Trophoblast cell (in vitro differentiated cells and primary cell): ENCODE measurements at regions not wholly inside any gene's neighbourhood (a gene's known extent, or its start where the extent isn't known, plus 50 kb on each side); places are given as distances from the start of the nearest gene placed in this dataset.

Experiments used
- DNase-seq, 2 donors: peaks; one replicate each; pipeline ENCODE4 v3.0.0-alpha.2; 2016
- H2AFZ ChIP-seq: 2 replicates; pipeline ENCODE4 v1.6.1; 2013; ENCODE audit warnings: low read length, moderate library complexity, mild to moderate bottlenecking; ENCODE audit not compliant: insufficient read depth, poor library complexity
- H2AK5ac ChIP-seq: 2 replicates; pipeline ENCODE4 v1.6.1; 2013; ENCODE audit warnings: mild to moderate bottlenecking, low read length
- H2BK120ac ChIP-seq: 2 replicates; pipeline ENCODE4 v1.6.1; 2013; ENCODE audit warnings: low read length, mild to moderate bottlenecking, moderate library complexity; ENCODE audit not compliant: insufficient read depth, poor library complexity
- H2BK12ac ChIP-seq: 2 replicates; pipeline ENCODE4 v1.6.1; 2013; ENCODE audit warnings: mild to moderate bottlenecking, low read length, moderate library complexity
- H2BK5ac ChIP-seq: 2 replicates; pipeline ENCODE4 v1.6.1; 2013; ENCODE audit warnings: low read length, low read depth, moderate library complexity, mild to moderate bottlenecking; ENCODE audit not compliant: poor library complexity
- H3K14ac ChIP-seq: 2 replicates; pipeline ENCODE4 v1.6.1; 2013; ENCODE audit warnings: mild to moderate bottlenecking, low read length
- H3K18ac ChIP-seq: 2 replicates; pipeline ENCODE4 v1.6.1; 2013; ENCODE audit warnings: mild to moderate bottlenecking, low read length
- H3K23ac ChIP-seq: 2 replicates; pipeline ENCODE4 v1.6.1; 2013; ENCODE audit warnings: low read length
- H3K27ac ChIP-seq: 2 replicates; pipeline ENCODE4 v1.5.1; 2013; ENCODE audit warnings: low read depth, mild to moderate bottlenecking, inconsistent platforms, low read length, moderate library complexity
- H3K27me3 ChIP-seq: 2 replicates; pipeline ENCODE4 v1.6.1; 2013; ENCODE audit warnings: inconsistent platforms, mild to moderate bottlenecking, low read length, moderate library complexity; ENCODE audit not compliant: insufficient read depth
- H3K36me3 ChIP-seq, 2 experiments: 1 replicate in 1 of 2; 2 replicates in 1 of 2; pipeline ENCODE4 v1.6.1; 2013; ENCODE audit warnings: low read length in 2 of 2, mild to moderate bottlenecking in 2 of 2, moderate library complexity in 1 of 2; ENCODE audit not compliant: insufficient read depth in 2 of 2, control insufficient read depth in 1 of 2
- H3K4ac ChIP-seq: 2 replicates; pipeline ENCODE4 v1.6.1; 2013; ENCODE audit warnings: low read depth, mild to moderate bottlenecking, low read length, moderate library complexity
- H3K4me1 ChIP-seq, 2 experiments: 1 replicate in 1 of 2; 2 replicates in 1 of 2; pipeline ENCODE4 v1.6.1; 2013; ENCODE audit warnings: low read length in 2 of 2, mild to moderate bottlenecking in 2 of 2, moderate library complexity in 1 of 2; ENCODE audit not compliant: insufficient read depth in 2 of 2, control insufficient read depth in 1 of 2
- H3K4me2 ChIP-seq: 2 replicates; pipeline ENCODE4 v1.6.1; 2013; ENCODE audit warnings: inconsistent platforms, mild to moderate bottlenecking, low read length, moderate library complexity
- H3K4me3 ChIP-seq: 2 replicates; pipeline ENCODE4 v1.5.1; 2013; ENCODE audit warnings: mild to moderate bottlenecking, low read depth, low read length, inconsistent platforms
- H3K79me1 ChIP-seq: one replicate; pipeline ENCODE4 v1.6.1; 2013; ENCODE audit warnings: low read length
- H3K79me2 ChIP-seq: 2 replicates; pipeline ENCODE4 v1.6.1; 2013; ENCODE audit warnings: low read length, mild to moderate bottlenecking; ENCODE audit not compliant: control insufficient read depth, insufficient read depth, poor library complexity
- H3K9ac ChIP-seq: 2 replicates; pipeline ENCODE4 v1.6.1; 2013; ENCODE audit warnings: mild to moderate bottlenecking, low read length
- H3K9me3 ChIP-seq: 2 replicates; pipeline ENCODE4 v1.6.1; 2013; ENCODE audit warnings: low read depth, mild to moderate bottlenecking, control low read depth, inconsistent platforms, low read length; ENCODE audit not compliant: insufficient read depth
- H4K12ac ChIP-seq: 2 replicates; pipeline ENCODE4 v1.6.1; 2013; ENCODE audit warnings: low read depth, mild to moderate bottlenecking, low read length, moderate library complexity
- H4K8ac ChIP-seq: 2 replicates; pipeline ENCODE4 v1.6.1; 2013; ENCODE audit warnings: low read depth, mild to moderate bottlenecking, low read length, moderate library complexity
- H4K91ac ChIP-seq: one replicate; pipeline ENCODE4 v1.6.1; 2013; ENCODE audit warnings: low read depth, mild to moderate bottlenecking, low read length, moderate library complexity
- WGBS: extraction: QIAGEN DNeasy Blood & Tissue Kit; methylation state at CpG from one replicate; pipeline ENCODE4 v1.1.7; 2013; ENCODE audit warnings: missing lambda C conversion rate; ENCODE audit not compliant: insufficient read length, insufficient coverage; ENCODE audit errors: extremely low coverage; 5-methylcytosine and 5-hydroxymethylcytosine counted together

DNA sequence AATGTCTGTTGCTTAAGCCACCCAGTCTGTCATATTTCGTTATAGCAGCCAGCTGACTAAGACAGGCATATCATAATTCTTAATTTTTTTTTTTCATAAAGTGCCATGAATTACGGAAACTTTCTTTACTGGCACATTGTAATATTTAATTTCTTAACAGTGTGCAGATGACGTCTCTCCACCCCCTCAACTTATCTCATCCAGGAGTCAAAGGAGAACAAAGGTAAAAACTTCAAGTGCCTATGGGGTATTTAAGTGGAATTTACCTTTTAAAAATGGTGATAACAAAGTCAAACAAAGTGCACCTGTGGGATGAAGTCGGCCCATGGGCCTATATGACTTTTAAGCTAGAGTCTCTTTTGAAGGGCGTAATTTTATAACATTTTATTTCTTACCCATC is 539.4 kb downstream of the CDH9 start:
- no peak overlapping the region for H4K91ac ChIP-seq
- no peak overlapping the region for H3K23ac ChIP-seq
- no CpG with 5 or more reads among the region's 5 CpGs for WGBS
- no peaks in the 10 kb centered on the region for H3K79me2 ChIP-seq
- H2AFZ ChIP-seq: no peak overlapping the region
- H3K18ac ChIP-seq: no peak overlapping the region
- H3K4ac ChIP-seq: no peak overlapping the region
- no peak overlapping the region for H2AK5ac ChIP-seq
- H3K9me3 ChIP-seq: no peaks in the 10 kb centered on the region
- no peak for DNase-seq
- no peak overlapping the region for H3K4me3 ChIP-seq
- H3K9ac ChIP-seq: no peak overlapping the region
- no peak overlapping the region for H2BK12ac ChIP-seq
- H3K14ac ChIP-seq: no peak overlapping the region
- no peak overlapping the region for H3K4me2 ChIP-seq
- no peaks in the 10 kb centered on the region for H3K79me1 ChIP-seq
- no peak overlapping the region for H4K8ac ChIP-seq
- H3K27me3 ChIP-seq: no peaks in the 10 kb centered on the region
- no peaks in the 10 kb centered on the region for H3K4me1 ChIP-seq
- H4K12ac ChIP-seq: no peak overlapping the region
- no peaks in the 10 kb centered on the region for H3K36me3 ChIP-seq
- no peak overlapping the region for H2BK120ac ChIP-seq
- no peak overlapping the region for H3K27ac ChIP-seq
- no peak overlapping the region for H2BK5ac ChIP-seq

DNA sequence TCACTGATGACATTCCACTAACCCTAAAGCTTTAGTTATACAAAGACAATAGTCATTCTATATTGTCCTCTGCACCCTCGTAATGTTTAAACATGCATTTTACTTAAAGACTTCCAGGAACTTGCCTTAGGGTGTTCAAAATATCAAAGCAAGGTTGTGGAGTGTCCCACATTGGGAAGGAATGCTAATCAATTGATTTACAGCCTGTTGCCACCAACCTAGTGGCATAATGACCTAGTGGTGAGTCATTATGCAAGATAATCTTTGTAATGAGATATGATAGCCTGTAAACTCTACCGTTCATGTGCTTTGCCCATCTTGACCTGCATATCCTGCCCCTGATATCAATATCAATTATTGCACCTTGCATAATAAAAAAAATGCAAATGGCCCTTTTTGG is 542.9 kb downstream of the CDH9 start:
- no CpG with 5 or more reads among the region's 2 CpGs for WGBS
- Histone ChIP-seq H4K8ac (no peak overlapping the region), H3K18ac (no peak overlapping the region)

DNA sequence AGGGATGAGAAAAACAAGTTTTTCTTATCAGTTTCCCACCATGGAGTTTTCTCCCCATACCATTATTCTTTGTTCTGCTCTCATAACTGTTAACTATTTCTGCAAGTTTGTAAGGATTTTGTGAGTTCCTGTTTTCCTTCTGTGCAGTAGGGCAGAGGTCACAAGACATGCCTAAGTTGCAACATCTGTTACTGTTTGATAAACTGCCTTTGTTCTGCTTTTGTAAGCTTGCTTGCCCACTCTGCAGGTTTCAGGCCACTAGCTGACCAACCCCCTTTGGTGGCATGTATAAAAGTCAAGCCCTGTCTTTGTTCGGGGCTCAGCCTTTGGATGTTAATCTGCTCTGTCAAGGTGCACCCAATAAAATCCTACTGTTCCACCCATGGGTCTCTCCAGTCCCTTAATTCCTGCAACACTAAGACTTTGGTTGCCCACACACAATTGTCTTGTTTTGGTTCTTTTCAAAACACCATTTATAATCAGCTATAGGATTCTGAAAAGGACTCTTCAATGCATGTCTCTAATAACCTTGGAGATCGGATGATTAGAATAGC is 545.4 kb downstream of the CDH9 start:
- no peak overlapping the region for H4K8ac ChIP-seq
- no peak overlapping the region for H4K12ac ChIP-seq
- no peaks in the 10 kb centered on the region for H3K79me1 ChIP-seq
- no peak overlapping the region for H2BK5ac ChIP-seq
- H3K36me3 ChIP-seq: no peaks in the 10 kb centered on the region
- no peak overlapping the region for H2AK5ac ChIP-seq
- H2BK120ac ChIP-seq: no peak overlapping the region
- H3K23ac ChIP-seq: no peak overlapping the region
- DNase-seq: no peak
- WGBS: no CpG with 5 or more reads among the region's 2 CpGs
- no peak overlapping the region for H3K27ac ChIP-seq
- H2AFZ ChIP-seq: no peak overlapping the region
- no peak overlapping the region for H3K9ac ChIP-seq
- H4K91ac ChIP-seq: no peak overlapping the region
- no peaks in the 10 kb centered on the region for H3K79me2 ChIP-seq
- H3K4me2 ChIP-seq: no peak overlapping the region
- no peaks in the 10 kb centered on the region for H3K9me3 ChIP-seq
- no peaks in the 10 kb centered on the region for H3K27me3 ChIP-seq
- no peak overlapping the region for H3K4ac ChIP-seq
- H2BK12ac ChIP-seq: no peak overlapping the region
- no peak overlapping the region for H3K4me3 ChIP-seq
- H3K18ac ChIP-seq: no peak overlapping the region
- no peaks in the 10 kb centered on the region for H3K4me1 ChIP-seq
- no peak overlapping the region for H3K14ac ChIP-seq

More for the DNA sequence above, 542.9 kb downstream of the CDH9 start:
- no peak overlapping the region for H2AK5ac ChIP-seq
- no peak overlapping the region for H3K4me3 ChIP-seq
- no peak overlapping the region for H2BK12ac ChIP-seq
- no peaks in the 10 kb centered on the region for H3K4me1 ChIP-seq
- no peaks in the 10 kb centered on the region for H3K79me1 ChIP-seq
- H3K9me3 ChIP-seq: no peaks in the 10 kb centered on the region
- H2BK5ac ChIP-seq: no peak overlapping the region
- H3K36me3 ChIP-seq: no peaks in the 10 kb centered on the region
- H3K79me2 ChIP-seq: no peaks in the 10 kb centered on the region
- H3K14ac ChIP-seq: no peak overlapping the region
- H2AFZ ChIP-seq: no peak overlapping the region
- H3K9ac ChIP-seq: no peak overlapping the region
- H3K27ac ChIP-seq: no peak overlapping the region
- no peak overlapping the region for H2BK120ac ChIP-seq
- no peak overlapping the region for H3K4ac ChIP-seq
- H3K23ac ChIP-seq: no peak overlapping the region
- no peak overlapping the region for H4K91ac ChIP-seq
- no peak for DNase-seq
- no peak overlapping the region for H3K4me2 ChIP-seq
- no peaks in the 10 kb centered on the region for H3K27me3 ChIP-seq
- H4K12ac ChIP-seq: no peak overlapping the region

DNA sequence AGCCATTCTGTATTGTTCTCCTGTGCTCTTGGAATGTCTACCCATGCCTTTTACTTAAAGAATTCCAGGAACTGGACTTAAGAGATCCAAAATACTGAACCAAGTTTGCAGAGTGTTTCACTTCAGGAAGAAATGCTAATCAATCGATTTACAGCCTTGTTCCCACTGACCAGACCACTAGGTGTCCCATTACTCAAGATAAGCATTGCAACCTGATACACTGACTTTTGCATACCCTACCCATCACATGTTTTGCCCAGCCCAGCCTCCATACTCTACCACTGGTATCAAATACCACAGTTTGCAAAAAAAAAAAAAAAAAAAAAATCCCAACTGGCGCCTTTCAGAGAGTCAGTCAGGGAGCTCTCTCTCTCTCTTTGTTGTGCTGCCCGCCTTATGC is 550.8 kb downstream of the CDH9 start:
- Histone ChIP-seq H3K4me1 (no peaks in the 10 kb centered on the region), H4K91ac (no peak overlapping the region), H3K4me3 (no peak overlapping the region), H3K14ac (no peak overlapping the region), H2BK120ac (no peak overlapping the region), H3K27ac (no peak overlapping the region), H4K8ac (no peak overlapping the region), H3K9ac (no peak overlapping the region), H3K27me3 (no peaks in the 10 kb centered on the region), H3K4ac (no peak overlapping the region), H2AK5ac (no peak overlapping the region), H2BK12ac (no peak overlapping the region), H3K23ac (no peak overlapping the region), H3K4me2 (no peak overlapping the region), H3K9me3 (no peaks in the 10 kb centered on the region), H3K18ac (no peak overlapping the region), H3K36me3 (no peaks in the 10 kb centered on the region), H3K79me2 (no peaks in the 10 kb centered on the region), H2AFZ (no peak overlapping the region), H2BK5ac (no peak overlapping the region), H4K12ac (no peak overlapping the region), H3K79me1 (no peaks in the 10 kb centered on the region)
- WGBS: no CpG with 5 or more reads among the region's 3 CpGs
- DNase-seq: no peak
